Retinal pigment epithelial cell (primary cell): ENCODE measurements at regions not wholly inside any gene's neighbourhood (a gene's known extent, or its start where the extent isn't known, plus 50 kb on each side); places are given as distances from the start of the nearest gene placed in this dataset.

Source experiments
- DNase-seq: peaks from one replicate; pipeline ENCODE4 v3.0.0-alpha.2; 2010; ENCODE audit warnings: low read depth
- H3K4me3 ChIP-seq: 2 replicates; pipeline ENCODE4 v1.5.1; 2011; ENCODE audit warnings: mild to moderate bottlenecking, low read length, control low read depth, moderate library complexity
- CTCF ChIP-seq: conservative IDR thresholded peaks from 2 replicates; pipeline ENCODE4 v1.5.1; 2011; ENCODE audit warnings: low read depth, low read length, control low read depth, inconsistent platforms

- no peak overlapping the region for H3K4me3 ChIP-seq
- DNase-seq, result no peak
- TF ChIP-seq CTCF, result no peak
These were observed 189.7 kb downstream of the PPARGC1A start for GRCh38 chr4:23700197-23700596.

GRCh38 chr4:23697722-23698121, 192.1 kb downstream of the PPARGC1A start:
- DNase-seq, result no peak
- no peak overlapping the region for H3K4me3 ChIP-seq
- no peak for TF ChIP-seq CTCF

GRCh38 chr4:23697001-23697528, 192.8 kb downstream of the PPARGC1A start:
- no peak for TF ChIP-seq CTCF
- H3K4me3 ChIP-seq, result no peak overlapping the region
- no peak for DNase-seq

- TF ChIP-seq CTCF, result no peak
- no peak for DNase-seq
These were observed 203.5 kb downstream of the PPARGC1A start for GRCh38 chr4:23686169-23686897.

GRCh38 chr4:23685471-23685870, 204.4 kb downstream of the PPARGC1A start:
- no peak for DNase-seq
- TF ChIP-seq CTCF, result no peak

More at GRCh38 chr4:23686169-23686897, 203.5 kb downstream of the PPARGC1A start:
- no peak overlapping the region for H3K4me3 ChIP-seq

GRCh38 chr4:23680671-23681518, 209.0 kb downstream of the PPARGC1A start:
- no peak overlapping the region for H3K4me3 ChIP-seq
- no peak for DNase-seq
- peak; percentile 9 for TF ChIP-seq CTCF

More at GRCh38 chr4:23685471-23685870, 204.4 kb downstream of the PPARGC1A start:
- H3K4me3 ChIP-seq, result no peak overlapping the region

GRCh38 chr4:23674694-23675093, 215.2 kb downstream of the PPARGC1A start:
- H3K4me3 ChIP-seq, result no peak overlapping the region
- no peak for TF ChIP-seq CTCF
- DNase-seq, result no peak
